B cell (primary cell): ENCODE measurements at regions not wholly inside any gene's neighbourhood (a gene's known extent, or its start where the extent isn't known, plus 50 kb on each side); places are given as distances from the start of the nearest gene placed in this dataset.

Experiments used
- ATAC-seq: fragments of 200-7000 bp; cut with Tn5 transposase; one replicate; pipeline ENCODE4 v1.10.0; 2021; ENCODE audit warnings: low read depth, mild to moderate bottlenecking, moderate number of reproducible peaks, moderate library complexity
- CTCF ChIA-PET: fragments of 350-600 bp; sonication (Branson Sonifier 250); formaldehyde crosslinking; loops from one replicate; lab custom pipeline; 2021; ENCODE audit warnings: antibody characterized with exemption, inconsistent platforms; lab: Charles Lee
- POLR2A ChIA-PET: fragments of 350-600 bp; sonication (Branson Sonifier 250); formaldehyde crosslinking; loops from one replicate; lab custom pipeline; 2021; ENCODE audit warnings: antibody characterized with exemption; lab: Charles Lee
- DNase-seq: peaks from one replicate; pipeline ENCODE4 v3.0.0; 2013
- H2AFZ ChIP-seq: 2 replicates; pipeline ENCODE4 v1.6.1; 2012; ENCODE audit warnings: mild to moderate bottlenecking, low read depth, low read length; ENCODE audit not compliant: insufficient read depth, poor library complexity, severe bottlenecking
- H3K27ac ChIP-seq, 2 donors: 1 replicate in 1 of 2; 2 replicates in 1 of 2; pipeline ENCODE4 v1.5.1; 2012 to 2013; ENCODE audit warnings: low read length in 2 of 2, mild to moderate bottlenecking in 2 of 2, moderate library complexity in 1 of 2
- H3K27me3 ChIP-seq, 4 experiments: fragments of 200-600 bp in 1 of 4; sonication (generic) in 1 of 4; replicated peaks in 1 of 4; 1 replicate in 2 of 4; 2 replicates in 2 of 4; pipeline versions ENCODE4 v1.6.1 to v1.7.0; 2013 to 2016; ENCODE audit warnings: low read length in 3 of 4, mild to moderate bottlenecking in 2 of 4, mixed read lengths in 1 of 4, moderate library complexity in 1 of 4; ENCODE audit not compliant: insufficient read depth in 4 of 4, control insufficient read depth in 3 of 4; ENCODE audit errors: control extremely low read depth in 1 of 4
- H3K36me3 ChIP-seq, 2 experiments: replicated peaks in 1 of 2; 1 replicate in 1 of 2; 2 replicates in 1 of 2; pipeline versions ENCODE4 v1.6.1 to v1.7.1; 2013; ENCODE audit warnings: low read length in 1 of 2; ENCODE audit not compliant: insufficient read depth in 2 of 2, control insufficient read depth in 1 of 2; ENCODE audit errors: control extremely low read depth in 1 of 2, extremely low read depth in 1 of 2
- H3K4me1 ChIP-seq, 2 donors: fragments of 200-600 bp in 1 of 2; sonication (generic) in 1 of 2; 1 replicate in 1 of 2; 2 replicates in 1 of 2; pipeline versions ENCODE4 v1.5.1 to v1.6.1; 2013 to 2017; ENCODE audit warnings: low read length in 2 of 2; ENCODE audit not compliant: control insufficient read depth in 2 of 2, insufficient read depth in 2 of 2
- H3K4me2 ChIP-seq: replicated peaks from 2 replicates; pipeline ENCODE3; 2012; ENCODE audit warnings: mild to moderate bottlenecking, low read depth, low read length; ENCODE audit not compliant: poor library complexity, severe bottlenecking
- H3K4me3 ChIP-seq, 5 experiments: fragments of 200-600 bp in 1 of 5; sonication (generic) in 1 of 5; 1 replicate in 3 of 5; 2 replicates in 2 of 5; pipeline versions ENCODE4 v1.5.1 to v1.7.0; 2011 to 2016; ENCODE audit warnings: low read length in 4 of 5, mild to moderate bottlenecking in 4 of 5, low read depth in 2 of 5, control low read depth in 1 of 5, moderate library complexity in 1 of 5; ENCODE audit not compliant: insufficient read depth in 1 of 5; ENCODE audit errors: control extremely low read depth in 1 of 5, extremely low read depth in 1 of 5
- H3K79me2 ChIP-seq: fragments of 200-600 bp; sonication (generic); one replicate; pipeline ENCODE4 v1.6.0; 2016; ENCODE audit warnings: low read length; ENCODE audit not compliant: control insufficient read depth, insufficient read depth
- H3K9ac ChIP-seq: fragments of 200-600 bp; sonication (generic); 2 replicates; pipeline ENCODE4 v1.6.1; 2017; ENCODE audit warnings: mild to moderate bottlenecking, low read length, moderate library complexity
- H3K9me3 ChIP-seq, 3 donors: one replicate each; pipeline versions ENCODE4 v1.6.1 to v1.7.1; 2013; ENCODE audit warnings: low read length in 2 of 3; ENCODE audit not compliant: control insufficient read depth in 2 of 3, insufficient read depth in 1 of 3; ENCODE audit errors: control extremely low read depth in 1 of 3
- H4K20me1 ChIP-seq: 2 replicates; pipeline ENCODE4 v1.6.0; 2012; ENCODE audit warnings: mild to moderate bottlenecking, low read length; ENCODE audit not compliant: insufficient read depth, control insufficient read depth, poor library complexity, severe bottlenecking
- H3K27ac Mint-ChIP-seq: one replicate; pipeline ENCODE4 v1.8.0; 2021; ENCODE audit warnings: mixed read lengths
- H3K27me3 Mint-ChIP-seq: one replicate; pipeline ENCODE4 v1.8.0; 2021; ENCODE audit warnings: mixed read lengths
- H3K4me1 Mint-ChIP-seq: one replicate; pipeline ENCODE4 v1.8.0; 2021; ENCODE audit warnings: mixed read lengths
- H3K4me3 Mint-ChIP-seq: one replicate; pipeline ENCODE4 v1.8.0; 2021; ENCODE audit warnings: mixed read lengths
- H3K9me3 Mint-ChIP-seq: one replicate; pipeline ENCODE4 v1.8.0; 2022; ENCODE audit warnings: mixed read lengths; ENCODE audit not compliant: insufficient read depth
- EZH2 ChIP-seq: IDR thresholded peaks from 2 replicates; pipeline ENCODE4 v1.6.1; 2012; ENCODE audit warnings: borderline replicate concordance, low read depth, mild to moderate bottlenecking, moderate library complexity, low read length; ENCODE audit not compliant: insufficient read depth, poor library complexity, severe bottlenecking
- WGBS: methylation state at CpG from one replicate; pipeline ENCODE4 v1.1.5; 2013; ENCODE audit warnings: missing lambda C conversion rate; ENCODE audit not compliant: insufficient coverage; 5-methylcytosine and 5-hydroxymethylcytosine counted together
- intact Hi-C: fragments of 100-400 bp; cut with micrococcal nuclease; formaldehyde crosslinking; loops from one replicate; pipeline ENCODE4 v1.10.0; 2022
- TF ChIP-seq, protein P1 (sequence below): fragments of 200-600 bp; IDR thresholded peaks from one replicate; pipeline ENCODE4 v1.8.0; 2022; ENCODE audit warnings: antibody characterized with exemption, mild to moderate bottlenecking

DNA sequence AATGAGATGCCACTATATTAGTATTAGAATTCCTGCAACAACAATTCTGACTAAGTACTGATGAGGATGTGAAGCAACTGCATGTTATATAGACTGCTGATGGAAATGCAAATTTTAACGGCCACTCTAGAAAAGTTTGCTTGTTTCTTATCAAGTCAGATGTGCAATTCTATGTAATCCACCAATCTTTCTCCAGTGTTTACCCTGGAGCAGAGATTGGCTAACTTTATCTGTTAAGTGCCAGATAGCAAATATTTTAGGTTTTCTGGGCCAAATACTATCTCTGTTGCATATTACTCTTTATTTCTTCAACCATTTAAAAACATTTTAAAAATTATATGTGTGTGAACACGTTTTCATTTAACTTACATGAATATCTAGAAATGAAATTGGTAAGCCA is 586.9 kb downstream of the FAM181B start:
- H3K27ac ChIP-seq: no peak overlapping the region

DNA sequence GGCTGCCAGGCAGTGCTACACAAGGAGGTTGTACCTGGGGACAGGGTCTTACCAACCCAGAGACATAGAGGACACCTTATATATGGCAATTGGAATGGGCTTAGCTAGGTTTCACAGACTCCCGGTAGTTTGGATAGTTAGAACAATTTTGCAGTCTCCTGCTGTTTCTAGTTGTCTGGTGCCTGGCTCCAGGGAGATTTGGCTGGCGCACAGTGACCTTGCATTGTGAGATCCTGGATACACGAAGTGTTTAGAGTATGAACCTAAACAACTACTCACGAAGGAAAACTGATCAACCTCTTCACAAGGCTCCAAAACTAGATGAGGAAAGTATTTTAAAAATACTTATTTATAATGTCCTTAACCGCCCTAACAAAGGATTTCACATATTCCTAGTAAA is 614.7 kb downstream of the FAM181B start:
- H3K9me3 ChIP-seq: peaks cover 0 to 6% (median 0%) of the 10 kb centered on the region in 3 donors
- H3K27ac ChIP-seq: no peak overlapping the region
- no peaks in the 10 kb centered on the region for H3K79me2 ChIP-seq
- WGBS: no CpG with 5 or more reads among the region's 5 CpGs
- no peaks in the 10 kb centered on the region for H4K20me1 ChIP-seq
- Mint-ChIP-seq H3K4me3 (no peak overlapping the region), H3K27ac (no peak overlapping the region), H3K27me3 (no peaks in the 10 kb centered on the region), H3K9me3 (no peaks in the 10 kb centered on the region), H3K4me1 (no peaks in the 10 kb centered on the region)
- no peak overlapping the region for H3K4me3 ChIP-seq
- no peaks in the 10 kb centered on the region for H3K36me3 ChIP-seq
- POLR2A ChIA-PET: no interaction called here
- no peak overlapping the region for H3K4me2 ChIP-seq
- no peak for DNase-seq
- ATAC-seq: no peak
- H3K9ac ChIP-seq: no peak overlapping the region
- H2AFZ ChIP-seq: no peak overlapping the region
- H3K27me3 ChIP-seq: no peaks in the 10 kb centered on the region
- no peaks in the 10 kb centered on the region for H3K4me1 ChIP-seq
- TF ChIP-seq, protein P1, sequence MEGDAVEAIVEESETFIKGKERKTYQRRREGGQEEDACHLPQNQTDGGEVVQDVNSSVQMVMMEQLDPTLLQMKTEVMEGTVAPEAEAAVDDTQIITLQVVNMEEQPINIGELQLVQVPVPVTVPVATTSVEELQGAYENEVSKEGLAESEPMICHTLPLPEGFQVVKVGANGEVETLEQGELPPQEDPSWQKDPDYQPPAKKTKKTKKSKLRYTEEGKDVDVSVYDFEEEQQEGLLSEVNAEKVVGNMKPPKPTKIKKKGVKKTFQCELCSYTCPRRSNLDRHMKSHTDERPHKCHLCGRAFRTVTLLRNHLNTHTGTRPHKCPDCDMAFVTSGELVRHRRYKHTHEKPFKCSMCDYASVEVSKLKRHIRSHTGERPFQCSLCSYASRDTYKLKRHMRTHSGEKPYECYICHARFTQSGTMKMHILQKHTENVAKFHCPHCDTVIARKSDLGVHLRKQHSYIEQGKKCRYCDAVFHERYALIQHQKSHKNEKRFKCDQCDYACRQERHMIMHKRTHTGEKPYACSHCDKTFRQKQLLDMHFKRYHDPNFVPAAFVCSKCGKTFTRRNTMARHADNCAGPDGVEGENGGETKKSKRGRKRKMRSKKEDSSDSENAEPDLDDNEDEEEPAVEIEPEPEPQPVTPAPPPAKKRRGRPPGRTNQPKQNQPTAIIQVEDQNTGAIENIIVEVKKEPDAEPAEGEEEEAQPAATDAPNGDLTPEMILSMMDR: no peak
- no peak for TF ChIP-seq EZH2
- intact Hi-C loops: no loop called here
- CTCF ChIA-PET: no interaction called here

More for the DNA sequence above, 586.9 kb downstream of the FAM181B start:
- DNase-seq: no peak
- intact Hi-C loops: no loop called here
- Histone ChIP-seq H2AFZ (no peak overlapping the region), H4K20me1 (no peaks in the 10 kb centered on the region), H3K36me3 (no peaks in the 10 kb centered on the region), H3K9me3 (no peaks in the 10 kb centered on the region), H3K27me3 (no peaks in the 10 kb centered on the region), H3K79me2 (no peaks in the 10 kb centered on the region), H3K9ac (no peak overlapping the region), H3K4me2 (no peak overlapping the region), H3K4me1 (no peaks in the 10 kb centered on the region), H3K4me3 (no peak overlapping the region)
- H3K4me1 Mint-ChIP-seq: no peaks in the 10 kb centered on the region
- H3K27ac Mint-ChIP-seq: no peak overlapping the region
- no peak for ATAC-seq
- TF ChIP-seq EZH2: no peak
- TF ChIP-seq, protein P1: no peak
- no peak overlapping the region for H3K4me3 Mint-ChIP-seq
- H3K27me3 Mint-ChIP-seq: no peaks in the 10 kb centered on the region
- ChIA-PET CTCF (no interaction called here), POLR2A (no interaction called here)
- H3K9me3 Mint-ChIP-seq: no peaks in the 10 kb centered on the region
- WGBS: no CpG with 5 or more reads among the region's 2 CpGs
